ENCODE measurements at regions not wholly inside any gene's neighbourhood (a gene's known extent, or its start where the extent isn't known, plus 50 kb on each side); places are given as distances from the start of the nearest gene placed in this dataset.

- no peak for DNase-seq (ENCODE audit: low read depth)
Observed at GRCh38 chr12:34396861-34397590, 374.7 kb downstream of the ALG10 start.

GRCh38 chr12:34397591-34398365, 375.5 kb downstream of the ALG10 start:
- no peak for DNase-seq (ENCODE audit: low read depth)

- DNase-seq (ENCODE audit: low read depth): no peak
Observed at GRCh38 chr12:34398366-34398705, 376.0 kb downstream of the ALG10 start.

GRCh38 chr12:34398706-34399630, 376.7 kb downstream of the ALG10 start:
- DNase-seq (ENCODE audit: low read depth): no peak

GRCh38 chr12:34399631-34400410, 377.5 kb downstream of the ALG10 start:
- DNase-seq (ENCODE audit: low read depth): no peak

- DNase-seq (ENCODE audit: low read depth): no peak
Observed at GRCh38 chr12:34400411-34400881, 378.1 kb downstream of the ALG10 start.

- no peak for DNase-seq (ENCODE audit: low read depth)
Observed at GRCh38 chr12:34400986-34401658, 378.8 kb downstream of the ALG10 start.

- DNase-seq (ENCODE audit: low read depth): no peak
Observed at GRCh38 chr12:34401659-34402227, 379.4 kb downstream of the ALG10 start.

GRCh38 chr12:34402228-34402898, 380.1 kb downstream of the ALG10 start:
- no peak for DNase-seq (ENCODE audit: low read depth)

- no peak for DNase-seq (ENCODE audit: low read depth)
Observed at GRCh38 chr12:34402899-34403705, 380.8 kb downstream of the ALG10 start.

GRCh38 chr12:34403706-34404376, 381.5 kb downstream of the ALG10 start:
- no peak for DNase-seq (ENCODE audit: low read depth)

GRCh38 chr12:34404377-34405285, 382.3 kb downstream of the ALG10 start:
- DNase-seq (ENCODE audit: low read depth): no peak

GRCh38 chr12:34405286-34406227, 383.3 kb downstream of the ALG10 start:
- DNase-seq (ENCODE audit: low read depth): no peak

- no peak for DNase-seq (ENCODE audit: low read depth)
Observed at GRCh38 chr12:34406228-34406995, 384.1 kb downstream of the ALG10 start.

GRCh38 chr12:34406996-34407300, 384.7 kb downstream of the ALG10 start:
- no peak for DNase-seq (ENCODE audit: low read depth)

- no peak for DNase-seq (ENCODE audit: low read depth)
Observed at GRCh38 chr12:34407813-34408212, 385.5 kb downstream of the ALG10 start.
